ENCODE measurements at regions not wholly inside any gene's neighbourhood (a gene's known extent, or its start where the extent isn't known, plus 50 kb on each side); places are given as distances from the start of the nearest gene placed in this dataset.

- no peaks in the 10 kb centered on the region for H3F3A ChIP-seq (replicated peaks; ENCODE audit: insufficient read depth)
- H4K20me1 ChIP-seq (ENCODE audit: insufficient read depth), result no peaks in the 10 kb centered on the region
- H3K27me3 ChIP-seq (ENCODE audit: insufficient read depth), result no peaks in the 10 kb centered on the region
- H3K4me1 ChIP-seq (ENCODE audit: control insufficient read depth in 1 of 2, insufficient read depth in 2 of 2, low read depth in 1 of 2, low read length in 1 of 2), result no peaks in the 10 kb centered on the region
- no peaks in the 10 kb centered on the region for H3K79me2 ChIP-seq (ENCODE audit: insufficient read depth)
- H2AFZ ChIP-seq (ENCODE audit: low read depth), result no peak overlapping the region
- H3K9me2 ChIP-seq, result no peaks in the 10 kb centered on the region
- no peaks in the 10 kb centered on the region for H3K36me3 ChIP-seq (replicated peaks in 1 of 2; ENCODE audit: control insufficient read depth in 1 of 2, insufficient read depth in 2 of 2, low read length in 1 of 2)
- H3K9ac ChIP-seq, result no peak overlapping the region
- H3K27ac ChIP-seq (ENCODE audit: low read depth in 2 of 2, low read length in 1 of 2), result no peak overlapping the region
- DNase-seq, result no peak
- H3K4me2 ChIP-seq, result no peak overlapping the region
- 0% methylated on average over 3 of the region's 3 CpGs for WGBS (ENCODE audit: low lambda C conversion rate)
- TF ChIP-seq POLR2AphosphoS5 (IDR thresholded peaks at IDR 0.05; ENCODE audit: low read depth, low read length), result no peak
- no peak for TF ChIP-seq TAF1 (IDR thresholded peaks at IDR 0.05; ENCODE audit: borderline replicate concordance, low read depth, low read length)
- ChIA-PET POLR2A (no interaction called here), CTCF (no interaction called here)
- no peak overlapping the region for H3K4me3 ChIP-seq (ENCODE audit: low read depth in 2 of 2, low read length in 1 of 2)
- H3K9me3 ChIP-seq, result no peaks in the 10 kb centered on the region; the same call in 1 of the 2 replicates
Observed at GRCh38 chr4:11028334-11028733, 343.8 kb upstream of the CLNK start.

- Histone ChIP-seq H2AFZ (ENCODE audit: low read depth) (no peak overlapping the region), H3K36me3 (replicated peaks in 1 of 2; ENCODE audit: control insufficient read depth in 1 of 2, insufficient read depth in 2 of 2, low read length in 1 of 2) (no peaks in the 10 kb centered on the region), H3K4me1 (ENCODE audit: control insufficient read depth in 1 of 2, insufficient read depth in 2 of 2, low read depth in 1 of 2, low read length in 1 of 2) (no peaks in the 10 kb centered on the region), H3K9ac (no peak overlapping the region), H3K9me3 (0 out of 2 replicates have a peak, but pooled peaks cover 3% of the 10 kb centered on the region), H3K27me3 (ENCODE audit: insufficient read depth) (no peaks in the 10 kb centered on the region), H3K79me2 (ENCODE audit: insufficient read depth) (no peaks in the 10 kb centered on the region), H3K27ac (ENCODE audit: low read depth in 2 of 2, low read length in 1 of 2) (no peak overlapping the region), H3F3A (replicated peaks; ENCODE audit: insufficient read depth) (no peaks in the 10 kb centered on the region), H3K9me2 (no peaks in the 10 kb centered on the region), H4K20me1 (ENCODE audit: insufficient read depth) (no peaks in the 10 kb centered on the region), H3K4me2 (no peak overlapping the region), H3K4me3 (ENCODE audit: low read depth in 2 of 2, low read length in 1 of 2) (no peak overlapping the region)
- POLR2A ChIA-PET, result no interaction called here
- CTCF ChIA-PET, result interaction anchor here (0.9 kb wide), 1 partner anchor 19 kb away, joined by 3 read pairs; no protein-coding TSS in a partner anchor
- WGBS (ENCODE audit: low lambda C conversion rate), result 0% methylated on average over 3 of the region's 3 CpGs
- TF ChIP-seq, protein P1, sequence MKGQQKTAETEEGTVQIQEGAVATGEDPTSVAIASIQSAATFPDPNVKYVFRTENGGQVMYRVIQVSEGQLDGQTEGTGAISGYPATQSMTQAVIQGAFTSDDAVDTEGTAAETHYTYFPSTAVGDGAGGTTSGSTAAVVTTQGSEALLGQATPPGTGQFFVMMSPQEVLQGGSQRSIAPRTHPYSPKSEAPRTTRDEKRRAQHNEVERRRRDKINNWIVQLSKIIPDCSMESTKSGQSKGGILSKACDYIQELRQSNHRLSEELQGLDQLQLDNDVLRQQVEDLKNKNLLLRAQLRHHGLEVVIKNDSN (IDR thresholded peaks at IDR 0.05; ENCODE audit: borderline replicate concordance, low read depth), result no peak
- TF ChIP-seq FOXM1 (IDR thresholded peaks at IDR 0.05; ENCODE audit: low read depth) (no peak), SIN3A (IDR thresholded peaks at IDR 0.05; ENCODE audit: borderline replicate concordance, low read depth, low read length) (no peak), FOXJ3 (CRISPR knock-in tag; IDR thresholded peaks at IDR 0.05) (no peak)
- TF ChIP-seq, protein P2, sequence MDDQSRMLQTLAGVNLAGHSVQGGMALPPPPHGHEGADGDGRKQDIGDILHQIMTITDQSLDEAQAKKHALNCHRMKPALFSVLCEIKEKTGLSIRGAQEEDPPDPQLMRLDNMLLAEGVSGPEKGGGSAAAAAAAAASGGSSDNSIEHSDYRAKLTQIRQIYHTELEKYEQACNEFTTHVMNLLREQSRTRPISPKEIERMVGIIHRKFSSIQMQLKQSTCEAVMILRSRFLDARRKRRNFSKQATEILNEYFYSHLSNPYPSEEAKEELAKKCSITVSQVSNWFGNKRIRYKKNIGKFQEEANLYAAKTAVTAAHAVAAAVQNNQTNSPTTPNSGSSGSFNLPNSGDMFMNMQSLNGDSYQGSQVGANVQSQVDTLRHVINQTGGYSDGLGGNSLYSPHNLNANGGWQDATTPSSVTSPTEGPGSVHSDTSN (IDR thresholded peaks at IDR 0.05), result no peak
- no peak for DNase-seq
Observed at GRCh38 chr4:11021333-11021732, 336.8 kb upstream of the CLNK start.

DNA sequence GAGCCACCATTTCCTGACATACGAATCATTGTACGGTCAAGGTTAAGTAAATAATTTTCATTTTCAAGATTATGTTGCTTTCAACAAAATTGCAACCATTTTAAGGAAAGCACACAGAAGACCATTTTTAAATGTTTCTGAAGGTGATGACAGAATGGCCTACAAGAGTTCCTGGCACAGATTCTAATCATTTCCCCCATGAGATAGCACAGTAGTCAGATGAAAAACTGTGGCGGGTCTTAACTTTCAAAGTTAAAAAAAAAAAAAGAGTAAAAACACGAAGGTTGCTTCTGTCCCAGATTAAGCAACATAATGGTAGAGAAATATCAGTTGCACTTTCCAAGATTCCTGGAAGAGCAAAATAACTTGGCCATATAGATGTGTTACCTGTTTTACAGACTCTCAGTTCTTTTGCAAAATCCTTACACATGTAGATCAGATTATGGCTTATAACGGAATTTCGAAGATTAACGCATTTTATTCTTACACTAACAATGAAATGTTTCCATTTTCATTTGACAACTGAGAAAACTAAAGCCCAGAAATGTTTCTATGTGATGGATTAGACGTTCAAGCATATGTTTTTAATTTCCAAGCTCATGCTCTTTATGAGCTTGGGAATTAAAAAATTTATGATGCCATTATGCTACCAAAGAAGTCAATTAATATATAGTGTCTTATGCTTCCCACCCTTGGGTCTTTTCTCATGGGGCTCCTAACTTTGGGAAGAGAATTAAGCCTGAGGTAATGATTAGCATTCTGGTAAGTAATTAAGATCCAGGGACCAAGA is 335.1 kb upstream of the CLNK start:
- CTCF ChIA-PET, result no interaction called here
- no peaks in the 10 kb centered on the region for H3K36me3 ChIP-seq (replicated peaks in 1 of 2; ENCODE audit: control insufficient read depth in 1 of 2, insufficient read depth in 2 of 2, low read length in 1 of 2)
- DNase-seq, result no peak
- H3K9me3 ChIP-seq, result 0 out of 2 replicates have a peak, but pooled peaks cover 3% of the 10 kb centered on the region
- no peak overlapping the region for H3K9ac ChIP-seq
- H4K20me1 ChIP-seq (ENCODE audit: insufficient read depth), result no peaks in the 10 kb centered on the region
- no peak overlapping the region for H3K4me2 ChIP-seq
- no peaks in the 10 kb centered on the region for H3F3A ChIP-seq (replicated peaks; ENCODE audit: insufficient read depth)
- H2AFZ ChIP-seq (ENCODE audit: low read depth), result no peak overlapping the region
- H3K27ac ChIP-seq (ENCODE audit: low read depth in 2 of 2, low read length in 1 of 2), result no peak overlapping the region
- H3K4me1 ChIP-seq (ENCODE audit: control insufficient read depth in 1 of 2, insufficient read depth in 2 of 2, low read depth in 1 of 2, low read length in 1 of 2), result no peaks in the 10 kb centered on the region
- POLR2A ChIA-PET, result no interaction called here
- H3K79me2 ChIP-seq (ENCODE audit: insufficient read depth), result no peaks in the 10 kb centered on the region
- no peak overlapping the region for H3K4me3 ChIP-seq (ENCODE audit: low read depth in 2 of 2, low read length in 1 of 2)
- no peaks in the 10 kb centered on the region for H3K27me3 ChIP-seq (ENCODE audit: insufficient read depth)
- WGBS (ENCODE audit: low lambda C conversion rate), result 7% methylated on average over 8 of the region's 8 CpGs
- no peaks in the 10 kb centered on the region for H3K9me2 ChIP-seq
- no peak for TF ChIP-seq RFX5 (IDR thresholded peaks at IDR 0.05; ENCODE audit: low read length)
- TF ChIP-seq, protein P2 (IDR thresholded peaks at IDR 0.05), result no peak
- TF ChIP-seq SMC3 (IDR thresholded peaks at IDR 0.05; ENCODE audit: low read depth, low read length), result no peak
- TF ChIP-seq GABPA (IDR thresholded peaks at IDR 0.05; ENCODE audit: low read depth), result no peak
- no peak for TF ChIP-seq EZH2phosphoT487 (IDR thresholded peaks at IDR 0.05; ENCODE audit: borderline replicate concordance, low read depth)
- no peak for TF ChIP-seq ELF1 (IDR thresholded peaks at IDR 0.05)
- TF ChIP-seq REST (IDR thresholded peaks at IDR 0.05; ENCODE audit: low read depth, low read length), result no peak
- no peak for TF ChIP-seq MEF2A (IDR thresholded peaks at IDR 0.05; ENCODE audit: borderline replicate concordance, low read depth)
- TF ChIP-seq RCOR1 (IDR thresholded peaks at IDR 0.05; ENCODE audit: low read length), result no peak

All from SK-N-SH (cell line).